ENCODE measurements at regions not wholly inside any gene's neighbourhood (a gene's known extent, or its start where the extent isn't known, plus 50 kb on each side); places are given as distances from the start of the nearest gene placed in this dataset.

- DNase-seq: no peak
- no peak overlapping the region for H3K4me3 Mint-ChIP-seq
- H3K27me3 Mint-ChIP-seq (ENCODE audit: insufficient read depth): no peaks in the 10 kb centered on the region; the same call in 1 of the 2 replicates
- peaks cover 82% of the 10 kb centered on the region for H3K9me3 Mint-ChIP-seq
- no peaks in the 10 kb centered on the region for H3K4me1 Mint-ChIP-seq (ENCODE audit: low read depth)
- H3K27ac Mint-ChIP-seq: no peak overlapping the region
- TF ChIP-seq CTCF (IDR thresholded peaks at IDR 0.05): no peak
- peaks cover 8% of the 10 kb centered on the region for H3K36me3 Mint-ChIP-seq (ENCODE audit: low read depth)
Observed at GRCh38 chr22:47767403-47767802, 1005.0 kb downstream of the TBC1D22A start.

GRCh38 chr22:47765757-47766156, 1003.3 kb downstream of the TBC1D22A start:
- H3K9me3 Mint-ChIP-seq: peaks cover 82% of the 10 kb centered on the region

GRCh38 chr22:47762141-47762540, 999.7 kb downstream of the TBC1D22A start:
- no peaks in the 10 kb centered on the region; the same call in 1 of the 2 replicates for H3K27me3 Mint-ChIP-seq (ENCODE audit: insufficient read depth)
- H3K4me3 Mint-ChIP-seq: no peak overlapping the region
- H3K4me1 Mint-ChIP-seq (ENCODE audit: low read depth): no peaks in the 10 kb centered on the region
- DNase-seq: no peak
- H3K36me3 Mint-ChIP-seq (ENCODE audit: low read depth): peaks cover 6% of the 10 kb centered on the region
- no peak overlapping the region for H3K27ac Mint-ChIP-seq
- peaks cover 83% of the 10 kb centered on the region for H3K9me3 Mint-ChIP-seq
- TF ChIP-seq CTCF (IDR thresholded peaks at IDR 0.05): no peak

More at GRCh38 chr22:47765757-47766156, 1003.3 kb downstream of the TBC1D22A start:
- Mint-ChIP-seq H3K27me3 (ENCODE audit: insufficient read depth) (no peaks in the 10 kb centered on the region; the same call in 1 of the 2 replicates), H3K27ac (no peak overlapping the region), H3K36me3 (ENCODE audit: low read depth) (peaks cover 10% of the 10 kb centered on the region), H3K4me3 (no peak overlapping the region), H3K4me1 (ENCODE audit: low read depth) (no peaks in the 10 kb centered on the region)
- no peak for TF ChIP-seq CTCF (IDR thresholded peaks at IDR 0.05)
- DNase-seq: no peak

GRCh38 chr22:47759909-47760308, 997.5 kb downstream of the TBC1D22A start:
- Mint-ChIP-seq H3K27me3 (ENCODE audit: insufficient read depth) (no peaks in the 10 kb centered on the region), H3K27ac (no peak overlapping the region), H3K4me3 (no peak overlapping the region), H3K4me1 (ENCODE audit: low read depth) (no peaks in the 10 kb centered on the region), H3K9me3 (peaks cover 81% of the 10 kb centered on the region), H3K36me3 (ENCODE audit: low read depth) (peaks cover 10% of the 10 kb centered on the region)
- no peak for TF ChIP-seq CTCF (IDR thresholded peaks at IDR 0.05)
- DNase-seq: no peak

- no peak for DNase-seq
- no peaks in the 10 kb centered on the region for H3K27me3 Mint-ChIP-seq (ENCODE audit: insufficient read depth)
- no peak for TF ChIP-seq CTCF (IDR thresholded peaks at IDR 0.05)
- H3K9me3 Mint-ChIP-seq: peaks cover 77% of the 10 kb centered on the region
- H3K4me3 Mint-ChIP-seq: no peak overlapping the region
- no peaks in the 10 kb centered on the region for H3K4me1 Mint-ChIP-seq (ENCODE audit: low read depth)
- H3K27ac Mint-ChIP-seq: no peak overlapping the region
- peaks cover 9% of the 10 kb centered on the region for H3K36me3 Mint-ChIP-seq (ENCODE audit: low read depth)
Observed at GRCh38 chr22:47757741-47758140, 995.3 kb downstream of the TBC1D22A start.

- H3K9me3 Mint-ChIP-seq: peaks cover 68% of the 10 kb centered on the region
- H3K4me1 Mint-ChIP-seq (ENCODE audit: low read depth): no peaks in the 10 kb centered on the region
- no peak for DNase-seq
- no peak overlapping the region for H3K27ac Mint-ChIP-seq
- peaks cover 2% of the 10 kb centered on the region; the same call in 1 of the 2 replicates for H3K27me3 Mint-ChIP-seq (ENCODE audit: insufficient read depth)
- no peak overlapping the region for H3K4me3 Mint-ChIP-seq
- TF ChIP-seq CTCF (IDR thresholded peaks at IDR 0.05): no peak
- H3K36me3 Mint-ChIP-seq (ENCODE audit: low read depth): peaks cover 10% of the 10 kb centered on the region; the same call in 1 of the 2 replicates
Observed at GRCh38 chr22:47750086-47750485, 987.6 kb downstream of the TBC1D22A start.
